GM12892 (cell line): ENCODE measurements at regions not wholly inside any gene's neighbourhood (a gene's known extent, or its start where the extent isn't known, plus 50 kb on each side); places are given as distances from the start of the nearest gene placed in this dataset.

Experiments used
- POLR2A ChIP-seq: IDR thresholded peaks from 2 replicates; pipeline ENCODE4 v1.6.1; 2011; ENCODE audit warnings: low read depth, low read length, control low read depth
- TAF1 ChIP-seq: IDR thresholded peaks from 2 replicates; pipeline ENCODE4 v1.6.1; 2011; ENCODE audit warnings: low read depth, mild to moderate bottlenecking, control low read depth, low read length, borderline replicate concordance

DNA sequence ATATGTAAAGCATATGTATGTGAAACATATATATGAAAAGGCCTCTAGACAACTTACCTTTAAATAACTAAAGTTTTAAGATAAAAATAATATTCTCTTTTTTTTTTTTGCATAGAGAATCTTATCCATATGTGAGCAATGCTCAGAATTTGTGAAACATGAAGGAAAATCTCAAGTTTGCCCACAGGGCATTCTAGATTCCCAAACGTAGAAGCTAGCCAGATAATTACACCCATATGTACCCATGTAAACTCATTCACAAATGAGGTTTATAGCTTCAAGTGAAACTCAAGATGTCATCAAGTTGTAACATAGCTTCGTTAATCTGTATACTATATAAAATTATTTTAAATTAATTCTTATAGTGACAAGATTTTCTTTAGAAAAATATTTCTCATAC lies 537.3 kb upstream of the NR2F2 start:
- TF ChIP-seq POLR2A, result no peak
- no peak for TF ChIP-seq TAF1
